ENCODE measurements at regions not wholly inside any gene's neighbourhood (a gene's known extent, or its start where the extent isn't known, plus 50 kb on each side); places are given as distances from the start of the nearest gene placed in this dataset.

GRCh38 chr18:27627927-27628326, 442.8 kb upstream of the CHST9 start:
- H3K4me3 ChIP-seq, result no peak overlapping the region

GRCh38 chr18:27621236-27621890, 436.3 kb upstream of the CHST9 start:
- no peak for ATAC-seq
- Histone ChIP-seq H3K36me3 (no peaks in the 10 kb centered on the region), H3K27ac (no peak overlapping the region), H3K27me3 (no peaks in the 10 kb centered on the region), H3K4me3 (no peak overlapping the region), H3K4me1 (no peaks in the 10 kb centered on the region), H3K9me3 (no peaks in the 10 kb centered on the region)
- no peak for TF ChIP-seq CTCF (IDR thresholded peaks at IDR 0.05)
- intact Hi-C loops (cut with DNase I), result no loop called here
- DNase-seq, result no peak

More at GRCh38 chr18:27627927-27628326, 442.8 kb upstream of the CHST9 start:
- Histone ChIP-seq H3K27ac (no peak overlapping the region), H3K9me3 (no peaks in the 10 kb centered on the region), H3K27me3 (no peaks in the 10 kb centered on the region), H3K36me3 (no peaks in the 10 kb centered on the region), H3K4me1 (no peaks in the 10 kb centered on the region)
- TF ChIP-seq CTCF (IDR thresholded peaks at IDR 0.05), result no peak
- ATAC-seq (no peak), DNase-seq (no peak)
- intact Hi-C loops (cut with DNase I), result no loop called here

DNA sequence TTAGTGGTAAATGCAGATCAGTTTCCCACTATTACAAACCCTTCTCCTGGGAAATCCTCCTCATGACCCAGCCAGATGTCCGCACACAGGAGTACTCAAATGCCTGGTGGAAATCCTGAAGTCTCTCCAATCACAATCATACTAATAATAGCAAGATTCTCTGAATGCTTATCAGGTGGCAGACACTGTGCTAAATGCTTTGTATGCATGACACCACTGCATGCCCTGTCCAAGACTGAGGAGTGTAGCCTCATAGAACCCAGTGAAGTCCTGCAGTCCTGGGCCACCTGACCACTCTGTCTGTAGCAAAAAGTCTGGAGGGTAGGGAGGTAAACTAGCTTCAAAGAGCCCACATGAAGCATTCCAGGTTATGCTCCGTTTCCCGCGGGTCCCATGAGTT, 434.8 kb upstream of the CHST9 start:
- DNase-seq, result no peak
- intact Hi-C loops (cut with DNase I), result no loop called here
- TF ChIP-seq CTCF (IDR thresholded peaks at IDR 0.05), result no peak
- no peaks in the 10 kb centered on the region for H3K27me3 ChIP-seq
- H3K27ac ChIP-seq, result no peak overlapping the region
- H3K4me1 ChIP-seq, result no peaks in the 10 kb centered on the region
- H3K4me3 ChIP-seq, result no peak overlapping the region
- no peak for ATAC-seq
- no peaks in the 10 kb centered on the region for H3K36me3 ChIP-seq
- no peaks in the 10 kb centered on the region for H3K9me3 ChIP-seq

- no peak for ATAC-seq
- intact Hi-C loops (cut with DNase I), result no loop called here
Observed at GRCh38 chr18:27619090-27619772, 434.1 kb upstream of the CHST9 start.

More at GRCh38 chr18:27619090-27619772, 434.1 kb upstream of the CHST9 start:
- no peak for DNase-seq
- Histone ChIP-seq H3K9me3 (no peaks in the 10 kb centered on the region), H3K4me1 (no peaks in the 10 kb centered on the region), H3K4me3 (no peak overlapping the region), H3K27ac (no peak overlapping the region), H3K36me3 (no peaks in the 10 kb centered on the region), H3K27me3 (no peaks in the 10 kb centered on the region)
- TF ChIP-seq CTCF (IDR thresholded peaks at IDR 0.05), result no peak

Data from left lung (tissue), 4 donors.